ENCODE measurements at regions not wholly inside any gene's neighbourhood (a gene's known extent, or its start where the extent isn't known, plus 50 kb on each side); places are given as distances from the start of the nearest gene placed in this dataset.
"Not testable (repeated sequence)": the region's sequence is repeated elsewhere in the genome, so short reads cannot be mapped to it uniquely, and the experiment has no call there.

- no peak overlapping the region for H3K27ac Mint-ChIP-seq
- ATAC-seq (replicated peaks in 1 of 2) = no peak
- no peaks in the 10 kb centered on the region for H3K27me3 Mint-ChIP-seq (ENCODE audit: low read depth)
- H3K9me3 Mint-ChIP-seq = peaks cover 0 to 3% of the 10 kb centered on the region in 2 donors
- no peaks in the 10 kb centered on the region for H3K4me1 Mint-ChIP-seq (ENCODE audit: low read depth)
- no peaks in the 10 kb centered on the region for H3K36me3 Mint-ChIP-seq (ENCODE audit: insufficient read depth in 2 of 2)
- H3K4me3 Mint-ChIP-seq = no peak overlapping the region
- DNase-seq = no peak
Measured at GRCh38 chr15:93358166-93359059, 269.4 kb upstream of the RGMA start.

- DNase-seq (no peak), ATAC-seq (replicated peaks in 1 of 2) (no peak)
- no peaks in the 10 kb centered on the region for H3K4me1 Mint-ChIP-seq (ENCODE audit: low read depth)
- no peak overlapping the region for H3K4me3 Mint-ChIP-seq
- no peak overlapping the region for H3K27ac Mint-ChIP-seq
- H3K9me3 Mint-ChIP-seq = no peaks in the 10 kb centered on the region
- H3K36me3 Mint-ChIP-seq (ENCODE audit: insufficient read depth in 2 of 2) = no peaks in the 10 kb centered on the region
- H3K27me3 Mint-ChIP-seq (ENCODE audit: low read depth) = peaks cover 22% of the 10 kb centered on the region
Measured at GRCh38 chr15:93348711-93349545, 259.9 kb upstream of the RGMA start.

GRCh38 chr15:93347986-93348385, 259.0 kb upstream of the RGMA start:
- H3K4me3 Mint-ChIP-seq = no peak overlapping the region
- H3K27me3 Mint-ChIP-seq (ENCODE audit: low read depth) = peaks cover 22% of the 10 kb centered on the region
- no peaks in the 10 kb centered on the region for H3K9me3 Mint-ChIP-seq
- no peaks in the 10 kb centered on the region for H3K36me3 Mint-ChIP-seq (ENCODE audit: insufficient read depth in 2 of 2)
- no peak overlapping the region for H3K27ac Mint-ChIP-seq
- ATAC-seq (replicated peaks in 1 of 2) = no peak
- DNase-seq = no peak
- no peaks in the 10 kb centered on the region for H3K4me1 Mint-ChIP-seq (ENCODE audit: low read depth)

DNA sequence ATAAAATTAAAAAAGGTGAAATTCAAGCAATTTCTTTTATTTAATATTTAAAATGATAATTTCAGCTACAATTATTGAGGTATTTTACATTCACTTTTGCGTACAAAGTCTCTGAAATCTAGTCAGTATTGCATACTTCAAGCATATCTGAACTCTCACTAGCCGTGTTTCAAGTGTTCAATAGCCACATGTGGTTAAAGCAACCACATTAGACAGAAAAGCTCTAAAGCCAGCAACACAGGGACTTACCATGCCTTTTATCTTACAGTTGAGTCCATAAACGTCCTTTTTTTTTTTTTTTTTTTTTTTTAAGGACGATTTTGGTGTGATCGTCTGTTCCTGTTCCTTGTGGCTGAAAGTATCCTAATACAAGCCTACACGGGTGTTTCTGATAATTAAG, 257.0 kb upstream of the RGMA start:
- no peaks in the 10 kb centered on the region for H3K9me3 Mint-ChIP-seq
- ATAC-seq (replicated peaks in 1 of 2) = no peak
- no peak overlapping the region for H3K27ac Mint-ChIP-seq
- H3K36me3 Mint-ChIP-seq (ENCODE audit: insufficient read depth in 2 of 2) = no peaks in the 10 kb centered on the region
- no peak for DNase-seq
- no peak overlapping the region for H3K4me3 Mint-ChIP-seq
- peaks cover 22% of the 10 kb centered on the region for H3K27me3 Mint-ChIP-seq (ENCODE audit: low read depth)
- H3K4me1 Mint-ChIP-seq (ENCODE audit: low read depth) = no peaks in the 10 kb centered on the region

GRCh38 chr15:93343402-93343801, 254.4 kb upstream of the RGMA start:
- DNase-seq; H3K4me3 Mint-ChIP-seq; H3K9me3 Mint-ChIP-seq; H3K4me1 Mint-ChIP-seq (ENCODE audit: low read depth); H3K27ac Mint-ChIP-seq; ATAC-seq (replicated peaks in 1 of 2); H3K36me3 Mint-ChIP-seq (ENCODE audit: insufficient read depth in 2 of 2): not testable (repeated sequence)
- peaks cover 13% of the 10 kb centered on the region for H3K27me3 Mint-ChIP-seq (ENCODE audit: low read depth)

DNA sequence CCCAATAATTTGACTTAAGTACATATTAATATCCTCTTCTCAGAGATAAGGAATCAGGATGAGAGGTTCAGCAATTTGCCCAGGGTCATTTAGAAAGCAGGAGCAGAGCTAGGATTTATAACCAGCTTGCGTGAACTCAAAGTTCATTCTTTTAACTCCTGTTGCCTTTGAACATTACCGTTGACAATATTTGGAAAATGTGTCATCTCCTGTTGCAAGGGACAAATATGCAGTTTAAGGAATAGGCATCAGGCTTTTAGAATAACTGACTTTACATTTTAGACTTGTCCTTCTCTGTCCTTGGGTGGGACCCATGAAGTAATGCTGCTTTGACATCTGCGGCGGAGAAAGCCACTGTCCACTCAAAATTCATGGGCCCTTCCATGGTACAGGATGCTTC, 252.2 kb upstream of the RGMA start:
- no peaks in the 10 kb centered on the region for H3K36me3 Mint-ChIP-seq (ENCODE audit: insufficient read depth in 2 of 2)
- H3K4me3 Mint-ChIP-seq = no peak overlapping the region
- ATAC-seq (replicated peaks in 1 of 2) (no peak), DNase-seq (no peak)
- no peaks in the 10 kb centered on the region for H3K9me3 Mint-ChIP-seq
- H3K27ac Mint-ChIP-seq = no peak overlapping the region
- H3K27me3 Mint-ChIP-seq (ENCODE audit: low read depth) = peaks cover 6% of the 10 kb centered on the region
- H3K4me1 Mint-ChIP-seq (ENCODE audit: low read depth) = no peaks in the 10 kb centered on the region

DNA sequence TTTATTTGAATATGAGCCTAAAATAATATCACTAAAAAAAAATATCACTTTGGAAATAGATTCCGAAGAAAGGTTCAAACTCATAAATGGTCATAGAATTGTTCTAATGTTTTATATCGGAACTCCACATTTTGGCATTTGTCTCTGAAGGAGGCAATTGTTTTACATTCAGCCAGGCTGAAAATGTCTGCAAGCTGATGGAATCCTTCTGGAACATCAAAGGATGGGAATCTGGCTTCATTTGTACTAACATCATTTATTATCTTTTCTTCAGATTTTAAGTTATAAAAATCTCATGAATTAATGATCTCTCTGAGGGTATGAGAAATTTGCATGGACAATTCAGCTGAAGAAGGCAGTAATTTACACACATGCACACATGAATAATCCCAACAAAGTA, 251.4 kb upstream of the RGMA start:
- Mint-ChIP-seq H3K27me3 (ENCODE audit: low read depth) (peaks cover 6% of the 10 kb centered on the region), H3K9me3 (no peaks in the 10 kb centered on the region), H3K36me3 (ENCODE audit: insufficient read depth in 2 of 2) (no peaks in the 10 kb centered on the region), H3K4me3 (no peak overlapping the region), H3K27ac (no peak overlapping the region), H3K4me1 (ENCODE audit: low read depth) (no peaks in the 10 kb centered on the region)
- ATAC-seq (replicated peaks in 1 of 2) (no peak), DNase-seq (no peak)

DNA sequence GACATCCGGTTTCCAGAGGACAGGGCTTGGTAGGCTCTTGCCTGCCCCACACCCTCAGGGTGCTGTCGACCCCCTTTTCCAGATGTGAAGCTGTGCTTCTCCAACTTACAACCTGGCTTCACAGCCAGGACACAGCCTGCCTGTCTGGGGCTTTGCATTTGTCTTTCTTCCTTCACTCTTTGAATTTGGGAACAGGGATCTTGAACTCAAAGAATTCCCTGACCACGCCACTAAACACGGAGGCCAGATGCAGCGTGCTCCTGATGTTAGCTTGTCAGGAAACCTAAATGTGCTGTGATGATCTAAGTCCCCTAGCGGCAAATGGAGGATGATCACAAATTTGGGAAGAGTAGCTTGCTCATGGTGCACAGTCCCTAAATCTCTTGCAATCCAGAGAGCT, 244.8 kb upstream of the RGMA start:
- Mint-ChIP-seq H3K4me1 (ENCODE audit: low read depth) (peaks cover 3% of the 10 kb centered on the region), H3K4me3 (no peak overlapping the region), H3K36me3 (ENCODE audit: insufficient read depth in 2 of 2) (no peaks in the 10 kb centered on the region), H3K27ac (no peak overlapping the region), H3K27me3 (ENCODE audit: low read depth) (peaks cover 28% of the 10 kb centered on the region), H3K9me3 (no peaks in the 10 kb centered on the region)
- no peak for DNase-seq
- ATAC-seq (replicated peaks in 1 of 2) = no peak

DNA sequence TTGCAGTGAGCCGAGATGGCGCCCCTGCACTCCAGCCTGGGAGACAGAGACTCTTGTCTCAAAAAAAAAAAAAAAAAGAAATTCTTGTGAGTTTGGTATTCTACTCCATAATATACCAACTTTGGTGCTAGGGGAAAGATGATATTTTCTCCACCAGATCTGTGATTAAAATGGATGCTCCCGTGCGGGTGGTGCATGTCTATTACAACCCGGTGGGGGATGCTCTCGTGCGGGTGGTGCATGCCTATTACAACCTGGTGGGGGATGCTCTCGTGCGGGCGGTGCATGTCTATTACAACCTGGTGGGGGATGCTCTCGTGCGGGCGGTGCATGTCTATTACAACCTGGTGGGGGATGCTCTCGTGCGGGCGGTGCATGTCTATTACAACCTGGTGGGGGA, 244.1 kb upstream of the RGMA start:
- not testable (repeated sequence) for H3K9me3 Mint-ChIP-seq; ATAC-seq (replicated peaks in 1 of 2); H3K4me3 Mint-ChIP-seq; H3K4me1 Mint-ChIP-seq (ENCODE audit: low read depth); H3K27ac Mint-ChIP-seq; H3K36me3 Mint-ChIP-seq (ENCODE audit: insufficient read depth in 2 of 2); DNase-seq
- peaks cover 28% of the 10 kb centered on the region for H3K27me3 Mint-ChIP-seq (ENCODE audit: low read depth)

DNA sequence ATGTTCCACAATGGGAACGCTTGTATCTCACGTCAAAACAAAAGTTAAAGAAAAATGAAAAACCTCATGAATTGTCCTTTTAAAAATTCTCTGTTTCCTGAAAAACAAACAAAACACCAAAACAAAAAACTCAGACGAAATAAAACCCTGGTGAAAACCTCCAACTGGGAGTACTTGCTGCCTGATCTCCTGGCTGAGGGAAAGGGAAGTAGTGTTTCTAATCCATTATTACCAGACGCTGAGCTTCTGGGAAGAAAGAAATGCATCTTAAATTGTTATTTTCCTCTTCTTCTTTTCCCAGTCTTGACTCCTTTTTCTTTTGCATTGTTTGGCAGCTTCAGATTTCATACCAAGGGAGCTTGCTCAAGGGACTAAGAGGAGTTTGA, 243.2 kb upstream of the RGMA start:
- H3K27ac Mint-ChIP-seq = no peak overlapping the region
- H3K4me1 Mint-ChIP-seq (ENCODE audit: low read depth) = peaks cover 3% of the 10 kb centered on the region
- no peaks in the 10 kb centered on the region for H3K9me3 Mint-ChIP-seq
- H3K27me3 Mint-ChIP-seq (ENCODE audit: low read depth) = peaks cover 28% of the 10 kb centered on the region
- DNase-seq (no peak), ATAC-seq (replicated peaks in 1 of 2) (no peak)
- no peaks in the 10 kb centered on the region for H3K36me3 Mint-ChIP-seq (ENCODE audit: insufficient read depth in 2 of 2)
- no peak overlapping the region for H3K4me3 Mint-ChIP-seq

- Mint-ChIP-seq H3K9me3 (no peaks in the 10 kb centered on the region), H3K4me1 (ENCODE audit: low read depth) (peaks cover 3% of the 10 kb centered on the region), H3K27me3 (ENCODE audit: low read depth) (peaks cover 28% of the 10 kb centered on the region), H3K27ac (no peak overlapping the region), H3K36me3 (ENCODE audit: insufficient read depth in 2 of 2) (no peaks in the 10 kb centered on the region), H3K4me3 (no peak overlapping the region)
- no peak for ATAC-seq (replicated peaks in 1 of 2)
- no peak for DNase-seq
Measured at GRCh38 chr15:93331545-93332167, 242.6 kb upstream of the RGMA start.

GRCh38 chr15:93330912-93331544, 242.0 kb upstream of the RGMA start:
- Mint-ChIP-seq H3K27ac (no peak overlapping the region), H3K27me3 (ENCODE audit: low read depth) (peaks cover 28% of the 10 kb centered on the region)

GRCh38 chr15:93327364-93327763, 238.4 kb upstream of the RGMA start:
- ATAC-seq (replicated peaks in 1 of 2) (no peak), DNase-seq (no peak)
- H3K4me1 Mint-ChIP-seq (ENCODE audit: low read depth) = no peaks in the 10 kb centered on the region
- H3K27me3 Mint-ChIP-seq (ENCODE audit: low read depth) = peaks cover 6% of the 10 kb centered on the region
- H3K4me3 Mint-ChIP-seq = no peak overlapping the region
- no peaks in the 10 kb centered on the region for H3K36me3 Mint-ChIP-seq (ENCODE audit: insufficient read depth in 2 of 2)
- H3K9me3 Mint-ChIP-seq = no peaks in the 10 kb centered on the region
- no peak overlapping the region for H3K27ac Mint-ChIP-seq

More at GRCh38 chr15:93330912-93331544, 242.0 kb upstream of the RGMA start:
- H3K4me3 Mint-ChIP-seq = no peak overlapping the region
- H3K36me3 Mint-ChIP-seq (ENCODE audit: insufficient read depth in 2 of 2) = no peaks in the 10 kb centered on the region
- ATAC-seq (replicated peaks in 1 of 2) (no peak), DNase-seq (no peak)
- H3K4me1 Mint-ChIP-seq (ENCODE audit: low read depth) = peaks cover 3% of the 10 kb centered on the region
- H3K9me3 Mint-ChIP-seq = no peaks in the 10 kb centered on the region
